GM19468 (cell line): ENCODE measurements at regions not wholly inside any gene's neighbourhood (a gene's known extent, or its start where the extent isn't known, plus 50 kb on each side); places are given as distances from the start of the nearest gene placed in this dataset.

Source experiments
- ATAC-seq: cut with Tn5 transposase; IDR thresholded peaks from one replicate; pipeline ENCODE4 v1.9.1; 2021; ENCODE audit warnings: mild to moderate bottlenecking, moderate library complexity, moderate number of reproducible peaks; ENCODE audit not compliant: unreplicated experiment; ENCODE audit errors: extremely low read depth

GRCh38 chr20:6942266-6942665 is 174.8 kb downstream of the BMP2 start:
- ATAC-seq = no peak

GRCh38 chr20:6944292-6944691 is 176.8 kb downstream of the BMP2 start:
- no peak for ATAC-seq

DNA sequence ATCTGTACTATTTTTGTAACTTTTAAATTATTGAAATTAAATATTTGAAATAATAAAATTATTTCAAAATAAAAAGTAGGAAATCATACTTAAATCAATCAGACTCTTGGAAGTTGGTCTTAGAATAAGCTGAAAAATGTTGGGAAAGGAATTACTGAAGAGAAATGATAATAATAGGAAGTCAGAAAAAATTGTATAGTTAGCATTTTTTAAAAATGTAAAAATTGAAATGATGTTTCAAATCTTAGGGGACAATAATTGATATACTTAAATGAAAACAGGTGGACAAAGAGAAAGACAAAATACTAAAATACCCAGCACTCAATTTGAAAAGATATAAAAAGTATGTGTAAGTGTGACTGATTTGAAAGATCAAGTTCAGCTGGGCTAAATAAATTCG is 186.1 kb downstream of the BMP2 start:
- no peak for ATAC-seq

- ATAC-seq = no peak
These were observed 186.7 kb downstream of the BMP2 start for GRCh38 chr20:6954219-6954618.

GRCh38 chr20:6956056-6956455 is 188.6 kb downstream of the BMP2 start:
- no peak for ATAC-seq

DNA sequence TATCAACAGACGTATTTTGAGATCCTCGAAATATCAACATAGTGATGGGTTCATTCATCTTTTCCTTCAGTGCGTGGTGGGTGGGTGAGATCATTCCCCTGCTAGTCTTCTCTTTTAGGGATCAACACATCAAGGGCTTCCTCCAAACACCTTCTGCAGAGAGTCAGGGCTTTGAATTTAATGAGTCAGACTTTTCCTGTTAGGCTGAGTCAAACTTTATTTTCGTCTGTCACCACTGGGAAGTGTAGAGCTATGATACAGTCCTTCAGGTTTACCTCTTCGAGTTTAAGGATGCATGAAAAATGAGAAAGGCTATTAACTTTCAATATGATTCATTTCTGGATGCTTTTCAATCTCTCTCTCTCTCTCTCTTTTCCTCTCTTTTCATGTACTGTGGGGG is 189.1 kb downstream of the BMP2 start:
- ATAC-seq = no peak

DNA sequence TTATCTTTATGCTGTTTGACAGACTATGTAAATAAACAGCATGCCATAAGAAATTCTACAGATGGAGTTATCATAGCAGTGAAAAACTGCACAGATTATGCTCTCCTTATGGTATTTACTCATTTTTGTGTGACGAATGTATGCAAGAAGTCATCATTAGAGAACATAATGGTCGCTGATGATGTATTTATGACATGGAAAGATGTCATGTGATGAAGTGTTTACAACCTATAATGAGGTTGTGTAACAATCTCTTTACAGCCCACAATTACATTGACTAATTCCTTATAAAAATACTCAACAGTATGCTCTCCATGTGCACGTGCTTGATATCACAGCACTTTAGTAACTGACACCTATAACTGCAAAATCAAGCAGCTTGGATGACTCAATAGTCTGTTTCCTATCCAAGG is 192.4 kb downstream of the BMP2 start:
- no peak for ATAC-seq

- no peak for ATAC-seq
These were observed 199.2 kb downstream of the BMP2 start for GRCh38 chr20:6966721-6967120.

DNA sequence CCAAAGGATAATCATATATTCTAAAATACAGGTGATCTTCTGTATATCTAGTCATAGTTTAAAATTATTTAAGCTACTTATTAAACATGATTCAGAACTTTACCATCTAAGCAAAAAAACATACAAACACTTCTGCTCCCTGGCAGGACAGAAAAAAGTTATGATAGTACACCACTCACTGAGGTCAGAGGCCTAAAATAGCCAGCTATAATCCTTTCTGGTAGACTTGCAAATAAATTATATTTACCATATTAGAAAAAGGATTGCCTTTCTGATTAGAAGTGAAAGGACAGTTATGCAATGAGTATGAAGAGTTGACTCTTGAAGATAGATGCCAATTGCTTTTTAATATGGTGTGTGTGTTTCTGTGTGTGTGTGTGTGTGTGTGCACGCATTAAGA is 207.4 kb downstream of the BMP2 start:
- ATAC-seq = no peak

GRCh38 chr20:6975311-6975710 is 207.8 kb downstream of the BMP2 start:
- ATAC-seq = no peak

DNA sequence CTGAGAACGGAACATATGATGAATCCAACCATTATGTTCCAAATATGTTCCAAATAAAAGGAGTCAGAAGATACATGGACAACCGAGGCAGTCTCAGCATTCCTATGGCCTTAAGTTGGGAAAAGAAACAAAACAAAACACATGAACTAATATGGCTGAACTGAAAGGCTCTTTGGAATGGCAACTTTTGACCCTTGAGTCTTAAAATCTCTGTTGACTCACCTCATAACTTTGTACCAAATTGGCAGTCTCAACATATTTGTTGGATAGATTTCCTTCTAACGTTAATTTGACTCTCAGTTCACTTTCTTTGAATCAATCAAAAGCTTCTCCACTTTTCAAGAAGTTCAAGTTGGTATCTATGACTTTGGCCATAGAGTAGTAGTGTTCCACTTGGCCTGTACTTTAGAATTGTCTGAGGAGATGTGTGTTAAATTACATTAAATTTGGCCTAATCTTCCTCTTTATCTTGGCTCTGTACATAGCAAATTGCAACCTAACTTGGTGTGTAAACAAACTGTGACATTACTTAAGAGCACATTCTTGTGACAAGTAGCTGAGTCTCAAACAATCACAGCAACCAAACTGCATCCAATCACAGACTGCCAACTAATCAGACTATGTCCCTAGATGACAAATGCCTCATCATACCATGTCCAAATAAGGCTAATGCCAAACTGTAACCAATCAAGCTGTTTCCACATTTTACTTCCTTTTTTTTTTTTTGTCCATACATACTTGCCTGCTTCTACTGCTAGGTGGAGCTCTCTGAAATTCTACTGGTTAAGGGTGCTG is 208.8 kb downstream of the BMP2 start:
- ATAC-seq = no peak

DNA sequence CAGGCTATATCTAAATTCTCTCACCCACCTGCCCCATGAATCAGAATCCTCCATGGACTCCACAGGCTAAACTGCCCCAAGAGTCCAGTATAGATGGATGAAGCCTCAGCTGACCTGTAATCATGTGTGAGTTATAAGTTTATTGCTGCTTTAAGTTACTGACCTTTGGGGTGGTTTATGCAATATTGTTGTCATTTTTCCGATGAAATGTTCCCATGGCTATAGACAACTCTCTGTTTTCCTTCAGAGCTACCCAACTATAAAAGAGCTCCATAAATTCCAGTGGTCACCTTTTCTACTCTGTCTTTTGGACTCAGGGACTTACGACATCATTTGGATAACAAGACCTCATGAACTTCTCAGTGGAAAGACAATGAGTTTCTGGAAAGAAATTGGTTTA is 212.1 kb downstream of the BMP2 start:
- no peak for ATAC-seq

GRCh38 chr20:6993011-6993410 is 225.5 kb downstream of the BMP2 start:
- ATAC-seq = no peak

- no peak for ATAC-seq
These were observed 226.0 kb downstream of the BMP2 start for GRCh38 chr20:6993511-6993910.

- ATAC-seq = no peak
These were observed 227.0 kb downstream of the BMP2 start for GRCh38 chr20:6994452-6994851.

- no peak for ATAC-seq
These were observed 231.4 kb downstream of the BMP2 start for GRCh38 chr20:6998909-6999308.

GRCh38 chr20:6999381-6999780 is 231.9 kb downstream of the BMP2 start:
- ATAC-seq = no peak

GRCh38 chr20:7003598-7003997 is 236.1 kb downstream of the BMP2 start:
- no peak for ATAC-seq

DNA sequence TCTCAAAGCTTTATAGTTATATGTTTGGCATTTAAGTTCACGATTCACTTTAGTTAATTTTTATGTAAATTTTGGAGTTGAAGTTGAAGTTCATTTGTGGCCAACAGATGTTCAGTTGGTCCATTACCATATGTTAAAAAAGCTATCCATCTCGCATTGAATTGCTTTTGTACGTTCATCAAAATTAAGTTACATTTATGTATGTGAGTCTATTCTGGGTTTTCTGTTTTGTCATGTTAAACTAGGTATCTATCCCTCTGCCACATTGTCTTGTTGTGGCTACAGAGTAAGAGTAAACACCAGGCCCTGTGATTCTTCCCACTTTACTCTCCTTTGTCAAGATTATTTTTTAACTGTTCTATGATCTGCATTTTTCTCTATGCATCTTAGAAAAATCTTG is 237.3 kb downstream of the BMP2 start:
- no peak for ATAC-seq

- ATAC-seq = no peak
These were observed 243.0 kb downstream of the BMP2 start for GRCh38 chr20:7010527-7010926.

GRCh38 chr20:7015257-7015656 is 247.8 kb downstream of the BMP2 start:
- ATAC-seq = no peak

GRCh38 chr20:7022597-7022996 is 255.1 kb downstream of the BMP2 start:
- no peak for ATAC-seq
